EL (cell line): ENCODE measurements at regions not wholly inside any gene's neighbourhood (a gene's known extent, or its start where the extent isn't known, plus 50 kb on each side); places are given as distances from the start of the nearest gene placed in this dataset.

Experiments used
- DNase-seq: peaks from one replicate; pipeline ENCODE4 v3.0.0-alpha.2; 2016

- no peak for DNase-seq
Observed at GRCh38 chr1:239736479-239736878, 350.1 kb downstream of the CHRM3 start.

GRCh38 chr1:239739375-239739774, 352.3 kb upstream of the FMN2 start:
- no peak for DNase-seq

DNA sequence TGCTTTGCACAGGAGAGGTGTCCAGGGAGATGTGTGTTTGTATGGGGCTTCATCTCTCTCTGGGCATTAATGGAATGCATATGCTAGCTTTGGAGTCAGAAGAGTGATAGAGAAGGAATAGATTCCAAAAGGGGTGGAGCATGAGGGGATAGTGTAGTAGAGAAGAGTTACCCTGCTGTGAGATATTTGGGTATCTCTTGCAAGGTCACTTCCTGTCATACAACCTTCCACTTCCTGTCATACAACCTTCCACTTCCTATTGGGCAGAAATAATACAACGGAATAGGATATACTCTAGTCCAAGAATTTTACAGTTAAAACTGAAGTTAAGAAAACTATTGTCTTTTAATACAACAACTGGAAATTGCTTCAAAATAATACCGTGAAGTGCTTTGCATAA, 351.8 kb upstream of the FMN2 start:
- no peak for DNase-seq

- no peak for DNase-seq
Observed at GRCh38 chr1:239742416-239743109, 349.1 kb upstream of the FMN2 start.

- no peak for DNase-seq
Observed at GRCh38 chr1:239744851-239745250, 346.8 kb upstream of the FMN2 start.

- no peak for DNase-seq
Observed at GRCh38 chr1:239755107-239755912, 336.4 kb upstream of the FMN2 start.

- peak; percentile 39 for DNase-seq
Observed at GRCh38 chr1:239757716-239758115, 334.0 kb upstream of the FMN2 start.

DNA sequence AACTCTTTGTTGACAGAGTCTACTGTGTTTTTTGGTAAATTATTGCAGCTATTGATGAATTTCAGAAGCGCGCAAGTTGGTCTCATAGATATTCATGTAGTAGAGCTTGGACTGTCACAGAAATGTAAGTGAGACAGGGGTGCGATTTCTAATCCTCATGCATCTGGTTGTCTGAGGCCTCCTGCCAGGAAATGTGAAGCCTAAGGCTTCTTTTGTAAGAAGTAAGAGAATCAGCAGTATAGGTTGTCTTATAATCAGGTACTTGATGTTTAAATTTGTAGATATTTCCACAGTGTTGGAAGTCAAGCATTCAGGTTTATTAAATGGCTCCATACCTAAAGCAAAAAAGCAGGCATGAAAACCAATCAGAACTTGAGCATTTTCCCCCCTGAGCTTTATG, 332.9 kb upstream of the FMN2 start:
- DNase-seq: no peak

GRCh38 chr1:239761509-239761908, 330.2 kb upstream of the FMN2 start:
- DNase-seq: no peak

DNA sequence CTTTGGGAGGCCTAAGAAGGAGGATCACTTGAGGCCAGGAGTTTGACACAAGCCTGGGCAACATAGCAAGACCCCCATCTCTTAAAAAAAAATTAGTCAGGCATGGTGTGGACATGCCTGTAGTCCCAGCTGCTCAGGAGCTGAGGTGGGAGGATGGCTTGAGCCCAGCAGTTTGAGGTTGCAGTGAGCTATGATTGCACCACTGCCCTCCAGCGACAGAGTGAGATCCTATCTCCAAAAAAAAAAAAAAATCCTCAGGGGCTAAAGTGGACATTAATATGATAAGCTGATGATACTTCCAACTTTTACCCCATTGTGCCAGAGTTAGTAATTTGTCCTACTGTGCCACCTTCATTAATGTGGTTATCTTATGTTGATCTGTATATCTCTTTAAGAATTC, 327.8 kb upstream of the FMN2 start:
- DNase-seq: no peak

GRCh38 chr1:239764546-239764945, 327.1 kb upstream of the FMN2 start:
- no peak for DNase-seq

DNA sequence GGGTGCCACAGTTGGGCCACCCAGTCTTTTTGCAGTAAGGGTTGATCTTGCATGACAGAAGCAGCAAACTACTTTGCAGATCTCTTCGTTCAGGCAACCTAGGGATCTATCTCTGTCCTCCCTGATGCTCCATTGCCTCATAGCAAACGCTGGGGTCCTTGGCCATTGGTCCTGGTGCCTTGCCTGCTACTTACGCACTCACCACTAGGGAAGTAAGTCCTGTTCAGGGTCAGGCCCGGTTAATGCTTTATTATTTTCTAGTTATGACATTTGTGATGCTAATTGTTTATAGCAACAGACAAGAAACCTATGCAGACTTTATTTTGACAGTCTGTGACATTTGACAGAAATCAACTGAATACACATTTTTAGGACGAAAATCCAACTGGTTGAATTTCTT, 326.5 kb upstream of the FMN2 start:
- no peak for DNase-seq

GRCh38 chr1:239771550-239771949, 320.1 kb upstream of the FMN2 start:
- no peak for DNase-seq

GRCh38 chr1:239772446-239772845, 319.2 kb upstream of the FMN2 start:
- no peak for DNase-seq

DNA sequence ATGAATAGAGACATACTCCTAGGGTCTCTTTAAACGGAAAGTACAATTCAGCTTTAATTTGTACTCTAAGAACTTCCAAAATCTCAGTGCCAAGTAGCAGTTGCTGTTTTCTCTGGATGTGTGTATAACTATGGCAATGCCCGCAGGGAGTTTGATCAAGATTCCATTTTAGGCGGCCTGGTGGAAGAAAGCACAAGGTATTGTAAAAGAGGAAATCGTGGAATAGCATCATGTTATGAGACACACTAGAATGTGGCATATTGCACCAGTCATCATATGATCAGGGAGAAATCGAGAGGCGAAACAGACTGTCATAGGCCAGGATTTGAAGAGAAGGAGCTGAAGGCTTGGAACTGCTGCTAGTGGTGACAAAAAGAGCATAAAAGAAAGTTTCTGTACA, 316.2 kb upstream of the FMN2 start:
- DNase-seq: no peak

GRCh38 chr1:239778208-239778813, 313.4 kb upstream of the FMN2 start:
- DNase-seq: peak; percentile 9

DNA sequence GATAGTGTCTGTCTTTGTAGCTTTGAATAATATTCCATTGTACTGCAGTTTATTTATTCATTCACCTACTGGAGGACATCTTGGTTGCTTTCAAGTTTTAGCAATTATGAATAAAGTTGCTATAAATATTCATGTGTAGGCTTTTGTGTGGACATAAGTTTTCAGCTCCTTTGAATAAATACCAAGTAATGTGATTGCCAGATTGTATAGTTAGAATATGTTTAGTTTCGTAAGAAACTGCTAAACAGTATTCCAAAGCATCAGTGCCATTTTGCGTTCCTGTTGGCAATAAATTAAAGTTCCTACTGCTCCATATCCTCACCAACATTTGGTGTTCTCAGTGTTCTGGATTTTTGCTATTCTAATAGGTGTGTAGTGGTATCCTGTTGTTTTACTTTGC, 311.7 kb upstream of the FMN2 start:
- no peak for DNase-seq

DNA sequence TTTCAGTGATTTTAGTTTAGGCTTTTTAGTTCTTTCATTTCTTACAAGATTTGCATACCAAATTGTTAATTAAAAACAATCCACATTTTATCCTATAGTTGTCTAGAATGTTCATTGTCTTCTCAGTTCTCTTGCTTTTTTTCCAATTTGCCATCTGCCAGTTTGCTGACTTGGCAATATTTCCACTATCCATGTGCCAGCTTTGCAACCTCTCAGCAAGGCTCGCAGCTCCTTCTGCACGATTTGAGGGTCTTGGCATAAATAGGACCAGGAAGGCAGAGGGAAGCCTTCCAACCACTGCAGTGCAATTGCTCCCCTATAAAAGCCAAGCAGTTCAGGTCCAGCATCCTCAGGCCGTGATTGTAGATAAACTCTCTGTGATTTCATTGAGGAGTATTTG, 306.8 kb upstream of the FMN2 start:
- no peak for DNase-seq

DNA sequence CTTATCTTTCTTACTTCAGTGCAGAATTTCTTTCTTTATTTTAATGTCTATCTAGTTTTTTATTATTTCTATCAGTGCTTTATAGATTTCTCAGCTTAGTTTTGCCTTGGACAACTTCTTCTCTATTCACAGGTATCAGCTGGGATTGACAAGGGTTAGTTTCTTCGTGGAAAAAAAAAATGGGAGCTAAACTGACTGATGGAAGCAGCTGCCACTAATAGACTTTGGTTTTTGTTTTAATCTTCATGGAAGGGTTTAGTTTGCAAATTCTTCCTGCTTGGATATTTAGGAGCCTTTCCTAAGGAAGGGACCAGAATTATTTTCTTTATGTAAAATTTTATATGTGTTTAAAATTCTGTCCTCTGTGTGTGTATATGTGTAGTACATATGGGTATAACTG, 306.1 kb upstream of the FMN2 start:
- no peak for DNase-seq

DNA sequence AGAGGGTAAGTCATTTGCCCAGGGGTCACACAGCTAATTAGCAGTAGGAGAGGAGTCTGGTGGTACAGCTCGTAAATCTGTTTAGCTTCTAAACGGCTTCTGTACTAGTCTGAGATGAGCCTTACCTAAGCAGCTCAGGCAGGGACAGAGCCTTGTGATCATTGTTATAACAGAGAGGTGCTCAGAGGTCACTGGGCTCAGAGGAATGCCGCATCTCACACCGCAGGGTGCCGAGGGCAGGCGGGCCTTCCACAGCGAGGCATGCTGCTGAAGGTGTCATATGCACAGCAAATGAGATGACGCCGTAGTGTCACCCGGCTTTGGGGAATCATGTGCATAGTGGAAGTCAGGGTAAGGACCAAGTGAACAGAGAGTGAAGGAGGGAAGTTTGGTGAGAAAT, 305.2 kb upstream of the FMN2 start:
- DNase-seq: no peak

DNA sequence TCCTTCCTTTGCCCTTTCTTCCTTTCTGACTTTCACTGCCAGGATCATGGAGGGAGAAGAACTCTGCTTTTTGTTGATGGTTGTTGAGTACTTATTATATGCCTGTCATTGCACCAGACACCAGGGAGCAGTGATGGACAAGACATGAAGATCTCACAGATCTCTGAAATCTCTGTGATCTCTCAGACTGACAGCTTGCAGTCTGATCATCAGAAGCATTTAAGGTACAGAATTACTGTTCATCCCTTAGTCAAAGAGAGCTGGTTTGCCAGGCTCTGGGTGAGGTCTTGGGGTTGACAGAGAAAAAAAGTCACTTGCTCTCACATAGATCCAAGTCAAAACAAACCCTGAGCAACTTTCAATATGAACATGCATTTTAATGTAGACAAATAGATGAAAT, 299.5 kb upstream of the FMN2 start:
- no peak for DNase-seq

DNA sequence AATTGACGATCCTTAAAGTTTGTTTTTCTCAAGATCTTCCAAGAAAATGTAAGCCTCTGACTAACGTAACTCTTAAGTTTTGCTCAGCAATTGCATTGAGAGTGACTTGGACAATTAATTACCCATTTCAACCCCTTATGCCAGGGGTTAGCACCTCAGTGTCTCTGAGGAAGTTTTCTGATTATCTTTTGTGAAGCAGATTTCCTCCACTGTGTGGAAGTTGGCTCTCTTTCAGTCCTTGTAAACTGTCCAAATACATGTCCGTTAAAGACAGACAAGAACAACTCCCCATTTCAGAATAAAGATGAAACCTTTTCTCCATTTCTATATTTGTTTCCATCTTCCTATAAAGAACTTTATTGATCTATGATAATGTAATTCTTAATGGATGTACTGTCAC, 296.4 kb upstream of the FMN2 start:
- DNase-seq: no peak

- no peak for DNase-seq
Observed at GRCh38 chr1:239799617-239800016, 292.1 kb upstream of the FMN2 start.

GRCh38 chr1:239800861-239801260, 290.8 kb upstream of the FMN2 start:
- no peak for DNase-seq
